Natural killer cell (primary cell): ENCODE measurements at regions not wholly inside any gene's neighbourhood (a gene's known extent, or its start where the extent isn't known, plus 50 kb on each side); places are given as distances from the start of the nearest gene placed in this dataset.

Experiments
- ATAC-seq, 3 donors: fragments of 150-1000 bp in 2 of 3; fragments of 200-7000 bp in 1 of 3; cut with Tn5 transposase; 1 replicate in 1 of 3; 2 replicates in 2 of 3; pipeline ENCODE4 v1.10.0; 2021; ENCODE audit warnings: mild to moderate bottlenecking in 2 of 3, moderate library complexity in 2 of 3
- DNase-seq, 2 donors: peaks; one replicate each; pipeline versions ENCODE4 v3.0.0 to v3.0.0-alpha.2; 2013 to 2021; ENCODE audit warnings: mixed read lengths in 1 of 2
- H3K27ac ChIP-seq: one replicate; pipeline ENCODE4 v1.5.1; 2013; ENCODE audit warnings: mild to moderate bottlenecking, low read length
- H3K27me3 ChIP-seq: one replicate; pipeline ENCODE4 v1.6.1; 2013; ENCODE audit warnings: low read length; ENCODE audit not compliant: control insufficient read depth, insufficient read depth
- H3K36me3 ChIP-seq: one replicate; pipeline ENCODE4 v1.6.1; 2013; ENCODE audit warnings: low read length; ENCODE audit not compliant: control insufficient read depth, insufficient read depth
- H3K4me1 ChIP-seq: one replicate; pipeline ENCODE4 v1.6.1; 2013; ENCODE audit warnings: low read length; ENCODE audit not compliant: control insufficient read depth, insufficient read depth
- H3K4me3 ChIP-seq: one replicate; pipeline ENCODE4 v1.5.1; 2013; ENCODE audit warnings: low read length
- H3K9me3 ChIP-seq: one replicate; pipeline ENCODE4 v1.6.1; 2013; ENCODE audit warnings: low read length; ENCODE audit not compliant: control insufficient read depth, insufficient read depth
- H3K27ac Mint-ChIP-seq, 2 donors: one replicate each; pipeline ENCODE4 v1.8.0; 2022; ENCODE audit warnings: mild to moderate bottlenecking in 2 of 2, mixed read lengths in 2 of 2, moderate library complexity in 1 of 2
- H3K27me3 Mint-ChIP-seq, 2 donors: one replicate each; pipeline ENCODE4 v1.8.0; 2022; ENCODE audit warnings: low read depth in 2 of 2, mixed read lengths in 2 of 2
- H3K36me3 Mint-ChIP-seq: one replicate; pipeline ENCODE4 v1.8.0; 2022; ENCODE audit warnings: mixed read lengths
- H3K4me1 Mint-ChIP-seq, 2 donors: one replicate each; pipeline ENCODE4 v1.8.0; 2022; ENCODE audit warnings: mixed read lengths in 2 of 2
- H3K4me3 Mint-ChIP-seq: one replicate; pipeline ENCODE4 v1.8.0; 2022; ENCODE audit warnings: mild to moderate bottlenecking, moderate library complexity, mixed read lengths
- H3K9me3 Mint-ChIP-seq, 2 donors: one replicate each; pipeline ENCODE4 v1.8.0; 2022; ENCODE audit warnings: mixed read lengths in 2 of 2
- CTCF ChIP-seq: fragments of 200-600 bp; IDR thresholded peaks from one replicate; pipeline ENCODE4 v1.8.0; 2022; ENCODE audit warnings: antibody characterized with exemption
- WGBS: methylation state at CpG from one replicate; pipeline ENCODE4 v1.1.7; 2013; ENCODE audit warnings: missing lambda C conversion rate; ENCODE audit not compliant: insufficient coverage; 5-methylcytosine and 5-hydroxymethylcytosine counted together
- intact Hi-C: fragments of 100-400 bp; cut with micrococcal nuclease; formaldehyde crosslinking; loops from one replicate; pipeline ENCODE4 v1.14.2; 2022

- 93% methylated on average over 5 of the region's 5 CpGs for WGBS
- Mint-ChIP-seq H3K4me3 (no peak overlapping the region), H3K36me3 (peaks cover 12% of the 10 kb centered on the region), H3K4me1 (peaks cover 25% of the 10 kb centered on the region in 2 donors), H3K9me3 (peaks cover 0 to 2% of the 10 kb centered on the region in 2 donors), H3K27ac (no peak overlapping the region), H3K27me3 (no peaks in the 10 kb centered on the region)
- ATAC-seq (no peak), DNase-seq (no peak)
- no peaks in the 10 kb centered on the region for H3K9me3 ChIP-seq
- H3K4me3 ChIP-seq: no peak overlapping the region
- intact Hi-C loops: no loop called here
- H3K27me3 ChIP-seq: no peaks in the 10 kb centered on the region
- peaks cover 9% of the 10 kb centered on the region for H3K4me1 ChIP-seq
- no peak for TF ChIP-seq CTCF
- H3K36me3 ChIP-seq: no peaks in the 10 kb centered on the region
- H3K27ac ChIP-seq: no peak overlapping the region
These were observed 112.1 kb upstream of the SMLR1 start for GRCh38 chr6:130715058-130715457.

GRCh38 chr6:130716466-130716865 lies 110.7 kb upstream of the SMLR1 start:
- Mint-ChIP-seq H3K4me3 (no peak overlapping the region), H3K27ac (no peak overlapping the region), H3K27me3 (no peaks in the 10 kb centered on the region), H3K4me1 (peaks cover 25% of the 10 kb centered on the region in 2 donors), H3K9me3 (peaks cover 0 to 2% of the 10 kb centered on the region in 2 donors), H3K36me3 (peaks cover 12% of the 10 kb centered on the region)
- intact Hi-C loops: no loop called here
- Histone ChIP-seq H3K36me3 (no peaks in the 10 kb centered on the region), H3K27ac (no peak overlapping the region), H3K4me1 (peaks cover 9% of the 10 kb centered on the region), H3K27me3 (no peaks in the 10 kb centered on the region), H3K4me3 (no peak overlapping the region), H3K9me3 (no peaks in the 10 kb centered on the region)
- ATAC-seq (no peak), DNase-seq (no peak)
- no peak for TF ChIP-seq CTCF
- WGBS: 100% methylated on average over 1 of the region's 3 CpGs

GRCh38 chr6:130717657-130718056 lies 109.5 kb upstream of the SMLR1 start:
- Histone ChIP-seq H3K27me3 (no peaks in the 10 kb centered on the region), H3K9me3 (no peaks in the 10 kb centered on the region), H3K27ac (no peak overlapping the region), H3K36me3 (no peaks in the 10 kb centered on the region), H3K4me3 (no peak overlapping the region), H3K4me1 (peaks cover 9% of the 10 kb centered on the region)
- Mint-ChIP-seq H3K4me1 (peaks cover 20% of the 10 kb centered on the region in 2 donors), H3K4me3 (peak overlapping the region; percentile 41), H3K27ac (no peak overlapping the region), H3K36me3 (peaks cover 12% of the 10 kb centered on the region), H3K27me3 (no peaks in the 10 kb centered on the region), H3K9me3 (peaks cover 0 to 2% of the 10 kb centered on the region in 2 donors)
- 0% methylated on average over 1 of the region's 1 CpG for WGBS
- DNase-seq: peak in 1 of 2 donors; percentile 19
- no peak for TF ChIP-seq CTCF
- ATAC-seq: peak in 2 of 3 donors; percentile 18 to 50
- intact Hi-C loops: no loop called here

GRCh38 chr6:130720076-130720715 lies 107.0 kb upstream of the SMLR1 start:
- TF ChIP-seq CTCF: no peak
- H3K4me1 Mint-ChIP-seq: peaks cover 36 to 38% of the 10 kb centered on the region in 2 donors
- Histone ChIP-seq H3K4me3 (no peak overlapping the region), H3K27me3 (no peaks in the 10 kb centered on the region), H3K36me3 (no peaks in the 10 kb centered on the region), H3K27ac (no peak overlapping the region), H3K9me3 (no peaks in the 10 kb centered on the region), H3K4me1 (peaks cover 22% of the 10 kb centered on the region)
- H3K9me3 Mint-ChIP-seq: peaks cover 0 to 2% of the 10 kb centered on the region in 2 donors
- ATAC-seq (no peak), DNase-seq (no peak)
- H3K27ac Mint-ChIP-seq: no peak overlapping the region
- H3K27me3 Mint-ChIP-seq: no peaks in the 10 kb centered on the region
- intact Hi-C loops: no loop called here
- no peak overlapping the region for H3K4me3 Mint-ChIP-seq
- peaks cover 12% of the 10 kb centered on the region for H3K36me3 Mint-ChIP-seq
